ENCODE measurements at regions not wholly inside any gene's neighbourhood (a gene's known extent, or its start where the extent isn't known, plus 50 kb on each side); places are given as distances from the start of the nearest gene placed in this dataset.

GRCh38 chr15:31265871-31266711 is 60.5 kb upstream of the KLF13 start:
- peak; percentile 33 to 49 for DNase-seq

GRCh38 chr15:31266712-31267111 is 59.9 kb upstream of the KLF13 start:
- DNase-seq: no peak

GRCh38 chr15:31267161-31268107 is 59.2 kb upstream of the KLF13 start:
- DNase-seq: no peak

- no peak for DNase-seq
Observed at GRCh38 chr15:31268108-31268501, 58.5 kb upstream of the KLF13 start.

- DNase-seq: no peak
Observed at GRCh38 chr15:31268911-31269784, 57.5 kb upstream of the KLF13 start.

DNA sequence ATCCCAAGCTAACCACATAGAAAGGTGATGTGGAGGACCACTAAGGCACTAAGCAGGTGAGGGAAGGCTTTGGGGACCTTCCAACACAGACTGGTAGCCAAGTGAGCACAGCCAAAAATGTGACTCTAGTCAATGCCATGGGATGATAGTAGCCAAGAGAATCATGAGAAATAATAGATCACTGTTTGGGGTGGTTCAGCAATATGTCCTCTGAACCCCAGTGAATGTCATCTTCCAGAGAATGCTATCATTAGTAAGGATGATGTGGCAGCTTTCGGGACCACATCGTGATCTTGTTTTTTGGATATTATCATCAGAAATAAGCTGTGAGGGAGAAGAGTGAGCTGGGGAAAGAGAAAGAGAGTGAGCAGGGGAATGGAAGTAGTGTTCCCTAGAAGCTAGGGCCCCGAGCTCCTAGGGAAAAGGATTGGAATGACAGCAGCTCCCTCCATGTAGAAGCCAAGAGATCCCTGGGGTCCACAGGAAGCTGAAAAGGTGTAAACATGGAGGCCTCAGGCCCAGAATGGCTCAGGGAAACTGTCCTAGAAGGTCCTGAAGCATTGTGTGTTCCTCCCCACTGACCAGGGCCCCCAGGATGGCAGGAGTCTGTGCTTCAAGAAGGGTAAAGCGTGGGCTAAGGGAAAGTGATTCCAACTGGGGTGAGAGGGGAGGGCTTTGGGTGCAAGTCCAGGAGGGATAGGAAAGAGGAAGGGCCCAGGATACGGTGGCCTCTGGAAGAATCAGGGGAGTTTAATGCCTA is 56.6 kb upstream of the KLF13 start:
- no peak for DNase-seq

DNA sequence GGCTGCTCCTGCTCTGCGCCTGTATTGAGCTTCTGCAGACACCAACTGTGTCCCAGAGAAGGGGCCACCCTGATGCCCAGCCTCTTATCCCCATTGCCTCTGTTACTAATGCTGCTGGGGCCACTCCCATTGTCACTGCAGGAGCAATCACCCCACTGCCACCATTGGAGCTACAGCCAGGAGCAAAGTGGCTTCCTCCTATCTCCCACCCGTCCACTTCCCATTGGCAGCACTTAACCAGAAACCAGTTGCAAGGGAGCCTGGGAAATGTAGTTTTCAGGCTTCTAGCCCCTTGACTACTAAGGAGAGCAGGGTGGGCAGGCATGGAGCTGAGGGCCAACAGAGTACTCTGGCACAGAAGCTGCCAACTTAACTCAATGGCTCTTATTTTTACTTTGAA is 55.9 kb upstream of the KLF13 start:
- no peak for DNase-seq

DNA sequence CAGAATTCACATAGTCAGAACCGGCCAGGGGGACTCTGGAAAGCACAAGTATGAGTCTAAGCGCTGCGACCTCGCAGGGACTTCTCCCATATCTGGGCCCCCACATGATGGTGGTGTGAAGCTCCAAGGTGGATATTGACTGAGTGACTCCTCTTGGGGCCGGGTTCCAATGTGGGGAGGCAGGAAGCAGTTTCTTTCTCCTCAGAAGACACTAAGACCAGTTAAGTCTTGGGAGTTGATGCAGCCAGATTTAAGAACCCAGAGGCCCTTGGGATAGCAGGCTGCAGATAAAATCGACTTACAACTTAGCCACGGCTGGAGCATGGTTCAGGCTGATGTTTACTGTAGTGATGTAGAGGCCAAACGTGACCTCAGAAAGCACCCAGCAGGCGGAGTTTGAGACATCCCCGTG is 55.4 kb upstream of the KLF13 start:
- DNase-seq: no peak

- DNase-seq: no peak
Observed at GRCh38 chr15:31271711-31272557, 54.7 kb upstream of the KLF13 start.

DNA sequence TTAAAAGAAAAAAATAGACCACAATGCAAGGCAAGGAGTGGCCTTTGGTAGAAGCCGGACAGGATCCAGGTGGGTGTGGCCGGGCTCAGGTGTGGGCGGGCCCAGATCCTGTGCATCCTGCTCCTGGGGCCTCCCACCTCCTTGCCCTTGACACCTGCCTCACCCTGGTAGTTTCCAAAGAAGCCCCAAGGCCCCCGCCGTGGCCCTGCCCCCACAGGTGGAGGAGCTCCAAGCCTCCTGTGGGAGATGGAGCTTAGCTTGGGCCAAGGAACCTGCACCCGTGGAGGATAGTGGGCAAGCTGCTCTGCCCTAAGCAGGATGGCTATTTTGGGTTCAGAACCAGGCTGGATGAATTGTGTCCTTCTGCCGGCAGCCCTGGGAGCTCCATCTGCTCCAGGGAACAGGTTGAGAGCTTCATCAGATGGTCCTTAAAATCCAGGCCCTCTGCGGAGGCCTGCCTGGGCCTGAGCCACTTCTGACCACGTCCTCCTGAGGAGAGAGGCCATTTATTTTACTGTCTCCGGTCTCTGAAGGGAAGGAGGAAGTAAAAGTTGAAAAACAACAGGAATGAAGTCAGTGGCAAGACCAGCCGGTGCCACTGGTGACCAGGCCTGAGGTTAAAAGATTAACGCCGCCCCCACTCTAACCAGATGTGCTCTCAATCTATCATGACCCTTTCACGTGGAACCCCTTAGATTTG is 53.9 kb upstream of the KLF13 start:
- no peak for DNase-seq

DNA sequence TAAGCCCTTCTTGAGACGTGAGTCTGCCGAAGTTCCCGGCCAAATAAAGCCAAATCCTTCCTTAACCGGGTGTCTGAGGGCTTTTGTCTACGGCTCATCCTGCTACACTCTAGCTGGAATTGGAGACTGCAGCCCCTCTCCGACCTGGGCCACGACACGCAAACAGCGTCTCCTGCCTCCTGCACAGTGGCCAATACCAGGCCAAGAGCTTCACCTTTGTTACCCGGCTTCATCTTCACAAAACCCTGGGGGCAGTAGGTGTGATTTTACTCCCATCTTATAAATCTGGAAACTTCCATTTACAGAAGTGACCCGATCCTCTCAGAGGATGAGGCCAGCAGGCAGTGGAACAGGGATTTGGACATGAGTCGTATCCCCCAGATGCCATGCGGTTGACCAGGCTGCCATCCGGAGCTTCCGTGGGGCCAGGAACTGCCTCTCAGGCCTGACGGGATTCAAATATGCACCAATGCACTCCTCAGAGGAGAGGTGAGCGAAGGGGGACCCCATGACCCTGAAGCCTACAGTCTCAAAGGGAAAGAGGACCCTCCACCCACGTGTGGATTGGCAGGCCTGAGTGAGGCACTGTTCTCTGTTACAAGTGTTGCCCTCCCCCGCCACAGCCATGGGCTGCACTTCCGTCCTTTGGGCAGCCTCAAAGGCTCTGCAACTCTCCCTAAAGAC is 53.2 kb upstream of the KLF13 start:
- no peak for DNase-seq

GRCh38 chr15:31274496-31275330 is 51.9 kb upstream of the KLF13 start:
- DNase-seq: no peak

GRCh38 chr15:31275331-31276262 is 51.0 kb upstream of the KLF13 start:
- no peak for DNase-seq

GRCh38 chr15:31276596-31277298 is 49.9 kb upstream of the KLF13 start:
- DNase-seq: no peak

Measured in stimulated activated CD4-positive, alpha-beta T cell treated with anti-CD3 and anti-CD28 coated beads, Interleukin-2, amount 100 ng/mL, for 48 hours (primary cell).